Cerebellar cortex (tissue), 1 donor: ENCODE measurements at regions not wholly inside any gene's neighbourhood (a gene's known extent, or its start where the extent isn't known, plus 50 kb on each side); places are given as distances from the start of the nearest gene placed in this dataset.
"Not testable (repeated sequence)": the region's sequence is repeated elsewhere in the genome, so short reads cannot be mapped to it uniquely, and the experiment has no call there.

Source experiments
- DNase-seq: peaks from one replicate; pipeline ENCODE4 v3.0.0-alpha.2; 2015; ENCODE audit warnings: low spot score

GRCh38 chr10:126722726-126723125 lies 52.2 kb upstream of the C10orf90 start:
- no peak for DNase-seq

DNA sequence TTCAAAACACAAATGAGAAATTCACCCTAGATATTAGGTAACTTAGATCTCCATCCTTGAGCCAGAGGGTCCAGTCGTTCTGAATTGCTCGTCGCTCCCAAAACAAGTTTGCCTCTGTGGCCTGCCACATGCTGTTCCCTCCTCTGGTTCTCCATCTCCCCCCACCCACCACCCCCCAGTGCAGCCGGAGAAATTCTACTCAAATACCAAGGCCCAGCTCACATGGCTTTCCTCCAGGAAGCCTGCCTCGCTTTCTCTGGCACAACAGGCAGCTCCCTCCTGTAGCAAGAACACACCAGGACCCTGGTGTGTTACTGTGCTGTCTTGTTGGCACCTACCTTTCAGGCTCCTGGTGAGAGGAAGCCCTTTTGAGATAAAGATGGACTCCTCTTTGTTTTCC lies 52.7 kb upstream of the C10orf90 start:
- DNase-seq, result no peak

DNA sequence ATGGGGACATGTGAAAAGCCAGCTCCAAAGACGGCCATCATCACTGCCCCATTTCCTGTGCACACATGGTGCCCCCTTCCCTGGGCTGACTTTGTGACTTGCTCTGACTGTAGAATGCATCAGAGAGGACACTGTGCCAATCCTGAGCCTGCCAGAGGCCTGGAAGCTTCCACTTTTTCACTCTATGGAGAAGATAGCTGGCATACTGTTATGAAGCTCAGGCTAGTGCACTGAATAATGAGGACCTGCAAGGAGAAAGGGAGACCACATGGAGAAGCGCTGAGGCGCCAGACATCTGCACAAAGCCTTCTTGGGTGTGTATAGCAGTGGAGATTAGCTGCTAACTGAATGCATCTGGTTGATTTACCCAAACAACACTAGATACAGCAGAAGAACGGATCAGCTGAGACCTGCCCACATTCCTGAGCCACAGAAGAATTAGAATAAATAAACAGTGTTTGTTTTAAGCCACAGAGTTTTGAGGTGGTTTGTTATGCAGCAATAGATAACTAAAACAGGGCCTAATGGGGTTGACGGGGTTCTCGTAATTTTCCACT lies 58.9 kb upstream of the C10orf90 start:
- DNase-seq, result no peak

DNA sequence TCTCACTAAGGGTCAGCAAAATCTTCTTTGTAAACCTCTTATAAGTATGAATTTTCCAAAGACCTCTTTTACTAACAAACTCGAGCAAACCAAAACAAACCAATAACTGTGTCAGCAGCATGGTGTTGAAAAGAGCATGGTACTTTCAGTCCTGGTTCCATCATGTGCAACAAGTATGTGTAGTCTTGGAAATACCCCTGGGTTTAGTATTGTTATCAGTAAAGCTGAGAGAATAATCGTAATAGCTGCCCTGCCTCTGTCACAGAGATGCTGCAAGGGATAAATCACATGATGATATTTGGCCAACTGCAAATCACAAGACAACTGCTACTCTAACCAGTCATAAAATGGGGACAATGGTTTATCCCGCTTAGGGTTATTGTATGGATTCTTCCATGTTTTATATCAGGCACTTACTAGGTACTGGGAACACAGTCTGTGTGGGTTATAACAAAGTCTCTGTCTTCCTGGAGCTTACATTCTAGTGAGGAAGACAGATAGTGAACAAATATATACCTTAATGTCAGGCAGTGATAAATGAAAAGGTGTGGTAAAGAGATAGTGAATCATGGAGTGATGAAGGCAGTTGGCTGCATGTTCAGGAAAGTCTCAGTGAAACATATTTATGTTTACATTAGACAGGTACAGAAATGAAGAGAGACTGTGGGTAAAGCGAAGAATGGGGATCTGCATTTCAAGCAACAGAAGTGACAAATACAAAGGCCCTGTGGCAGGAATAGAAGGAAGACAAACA lies 60.5 kb upstream of the C10orf90 start:
- no peak for DNase-seq

GRCh38 chr10:126731610-126731990 lies 61.1 kb upstream of the C10orf90 start:
- no peak for DNase-seq

DNA sequence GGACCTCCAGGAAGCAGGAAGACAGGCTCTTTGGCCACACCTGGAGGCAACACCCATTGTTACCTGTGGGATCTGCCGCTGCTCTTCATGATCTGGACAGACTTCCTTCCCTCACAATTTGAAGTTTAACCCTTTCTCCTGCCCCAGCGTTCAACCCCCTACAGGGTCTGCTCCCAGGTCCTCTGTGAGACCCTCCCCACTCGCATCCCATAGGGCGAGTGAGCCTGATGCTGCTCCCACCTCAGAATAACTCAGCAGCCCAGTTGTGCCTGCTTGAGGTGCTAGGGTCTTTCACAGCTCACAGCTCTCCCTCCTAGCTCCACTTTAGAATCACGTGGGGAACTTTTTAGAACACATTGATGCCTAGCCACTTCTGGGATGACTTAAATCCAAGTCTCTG lies 61.8 kb upstream of the C10orf90 start:
- DNase-seq, result no peak

GRCh38 chr10:126732868-126733267 lies 62.4 kb upstream of the C10orf90 start:
- no peak for DNase-seq

- no peak for DNase-seq
Measured at GRCh38 chr10:126734015-126734414, 63.5 kb upstream of the C10orf90 start.

GRCh38 chr10:126734967-126735366 lies 64.5 kb upstream of the C10orf90 start:
- DNase-seq, result no peak

DNA sequence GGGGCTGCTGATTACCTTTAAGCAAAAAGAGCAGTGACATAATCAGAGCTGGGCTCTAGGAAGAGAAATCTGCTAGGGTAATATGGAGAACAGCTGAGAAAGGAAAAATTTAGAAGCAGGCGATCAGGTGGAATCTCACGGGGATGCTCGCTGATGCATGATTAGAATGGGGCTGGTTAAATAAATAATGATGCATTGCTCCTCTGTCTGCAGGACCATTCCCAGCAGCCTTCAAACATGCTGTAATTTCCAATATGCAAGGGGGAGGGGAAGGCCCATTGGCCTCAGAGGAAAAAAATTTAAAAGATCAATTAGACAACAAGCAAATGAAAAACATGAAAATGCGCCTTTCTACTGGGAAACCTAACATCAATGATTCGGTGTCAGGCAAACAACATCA lies 65.6 kb upstream of the C10orf90 start:
- no peak for DNase-seq

DNA sequence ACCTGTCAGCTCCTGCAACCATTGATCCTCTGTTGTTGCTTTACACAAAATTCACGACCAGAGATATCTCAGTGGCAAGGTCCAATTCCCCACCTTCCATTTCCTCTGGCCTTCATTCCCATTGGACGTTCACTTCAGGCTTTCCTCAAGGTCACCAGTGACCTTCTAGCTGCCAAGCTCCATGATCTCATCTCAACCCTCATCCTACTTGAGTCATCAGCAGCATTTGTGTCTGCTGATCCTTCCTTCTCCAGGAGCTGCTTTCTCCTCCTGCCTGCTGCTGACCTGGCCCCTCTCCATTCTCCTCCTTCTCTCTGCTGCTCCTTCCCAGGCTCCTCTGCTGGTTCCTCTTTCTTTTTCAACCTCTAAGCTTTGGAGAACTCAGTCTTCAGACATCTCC lies 66.2 kb upstream of the C10orf90 start:
- DNase-seq, result no peak

DNA sequence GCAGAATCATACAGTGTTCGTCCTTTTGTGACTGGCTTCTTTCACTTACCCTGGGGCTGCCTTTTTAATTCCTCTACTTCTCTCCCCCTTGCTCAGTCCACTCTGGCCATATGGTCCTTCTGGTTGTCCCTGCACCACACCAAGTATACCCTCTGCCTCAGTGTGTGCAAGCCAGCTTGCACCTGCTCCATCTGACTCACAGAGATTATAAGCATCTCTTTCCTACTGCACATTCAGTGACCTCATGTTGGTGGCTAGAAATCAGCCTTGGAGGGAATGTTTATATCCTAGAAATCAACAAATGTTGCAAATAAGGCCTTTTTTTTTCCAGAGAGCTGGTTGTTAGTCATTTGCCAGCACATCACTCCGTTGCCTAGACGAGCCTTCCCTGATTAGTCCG lies 67.5 kb upstream of the C10orf90 start:
- no peak for DNase-seq

- no peak for DNase-seq
Measured at GRCh38 chr10:126744571-126744970, 74.1 kb upstream of the C10orf90 start.

GRCh38 chr10:126749015-126749655 lies 78.6 kb upstream of the C10orf90 start:
- peak; percentile 33 for DNase-seq

DNA sequence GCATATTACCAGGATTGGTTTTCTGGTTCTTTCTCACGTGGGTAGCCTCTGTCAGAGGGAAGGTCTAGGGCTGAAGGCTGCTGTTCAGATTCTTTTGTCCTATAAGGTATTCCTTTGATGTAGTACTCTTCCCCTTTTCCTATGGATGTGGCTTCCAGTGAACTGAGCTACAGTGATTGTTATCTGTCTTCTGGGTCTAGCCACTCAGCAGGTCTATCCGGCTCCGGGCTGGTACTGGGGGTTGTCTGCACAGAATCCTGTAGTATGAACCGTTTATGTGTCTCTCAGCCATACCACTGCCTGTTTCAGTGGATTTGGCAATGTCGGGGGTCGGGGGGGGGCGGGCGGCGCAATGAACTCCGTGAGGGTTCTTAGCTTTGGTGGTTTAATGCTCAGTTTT lies 84.5 kb upstream of the C10orf90 start:
- no peak for DNase-seq

DNA sequence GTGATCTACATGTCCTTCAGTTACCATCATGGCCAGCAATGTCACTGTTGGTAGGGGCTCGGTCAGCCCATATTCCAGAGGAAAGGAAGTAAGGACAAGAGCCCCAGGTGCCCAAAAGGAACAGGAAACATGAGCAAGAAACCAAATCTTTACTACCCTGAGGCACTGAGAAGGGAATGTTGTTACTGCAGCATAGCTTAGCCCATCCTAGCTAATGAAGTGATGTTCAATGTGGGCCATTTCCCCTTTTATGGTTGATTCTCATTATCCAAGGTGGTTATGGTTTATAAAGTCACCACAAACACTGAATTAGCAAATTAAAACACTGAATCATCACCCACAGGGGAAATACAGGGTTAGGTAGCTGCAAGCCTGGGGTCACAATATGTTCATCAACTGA lies 88.4 kb upstream of the C10orf90 start:
- no peak for DNase-seq

DNA sequence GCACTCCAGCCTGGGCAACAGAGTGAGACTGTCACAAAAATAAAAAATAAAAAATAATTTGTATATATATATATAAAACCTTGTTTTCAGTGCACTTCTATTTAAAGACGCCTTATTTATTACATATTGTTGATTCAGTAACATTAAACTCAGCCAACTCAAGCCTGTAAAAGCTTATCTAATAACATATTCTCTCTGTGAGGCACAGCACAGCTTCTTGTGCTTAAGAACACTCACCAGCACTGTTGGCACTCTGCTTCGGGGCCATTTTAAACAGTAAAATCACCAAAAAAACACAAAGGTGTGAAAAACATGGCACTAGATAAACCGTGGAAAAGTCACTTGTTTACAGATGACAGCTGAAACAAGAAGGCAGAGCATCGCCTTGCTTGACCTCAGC lies 89.0 kb upstream of the C10orf90 start:
- no peak for DNase-seq

GRCh38 chr10:126766646-126767045 lies 96.2 kb upstream of the C10orf90 start:
- not testable (repeated sequence) for DNase-seq

- DNase-seq, result no peak
Measured at GRCh38 chr10:126770809-126771208, 100.3 kb upstream of the C10orf90 start.

- no peak for DNase-seq
Measured at GRCh38 chr10:126776168-126776567, 105.7 kb upstream of the C10orf90 start.

DNA sequence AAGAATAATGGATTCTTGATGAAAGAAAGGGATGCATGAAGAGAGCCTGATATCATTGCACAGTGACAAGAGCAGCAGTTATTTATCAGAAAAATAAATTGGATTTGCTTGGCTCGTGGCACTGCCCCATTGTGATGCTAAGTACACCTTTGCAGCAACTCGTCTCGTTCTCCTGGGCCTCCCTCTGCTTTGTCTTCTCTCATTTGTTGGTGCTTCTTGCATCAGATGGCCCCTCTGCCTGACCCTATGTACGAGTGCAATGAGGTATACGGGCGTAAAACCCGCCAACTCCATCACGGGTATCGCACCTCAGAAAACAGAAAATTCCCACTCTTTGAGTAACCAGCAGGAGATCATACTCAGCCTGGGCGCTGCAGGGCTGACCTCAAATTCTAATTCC lies 107.2 kb upstream of the C10orf90 start:
- no peak for DNase-seq

GRCh38 chr10:126781450-126782216 lies 111.1 kb upstream of the C10orf90 start:
- DNase-seq, result no peak
